ENCODE measurements at regions not wholly inside any gene's neighbourhood (a gene's known extent, or its start where the extent isn't known, plus 50 kb on each side); places are given as distances from the start of the nearest gene placed in this dataset.

- TF ChIP-seq CTCF (IDR thresholded peaks at IDR 0.05; ENCODE audit: low read depth, low read length, missing input control) (no peak), JUND (IDR thresholded peaks at IDR 0.05) (no peak), GABPA (IDR thresholded peaks at IDR 0.05 in 1 of 2, conservative IDR thresholded peaks at IDR 0.05 in 1 of 2) (no peak), EGR1 (IDR thresholded peaks at IDR 0.05; ENCODE audit: low read depth in 2 of 2) (no peak), RXRA (IDR thresholded peaks at IDR 0.05) (no peak)
- TF ChIP-seq, protein P1, sequence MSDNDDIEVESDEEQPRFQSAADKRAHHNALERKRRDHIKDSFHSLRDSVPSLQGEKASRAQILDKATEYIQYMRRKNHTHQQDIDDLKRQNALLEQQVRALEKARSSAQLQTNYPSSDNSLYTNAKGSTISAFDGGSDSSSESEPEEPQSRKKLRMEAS (IDR thresholded peaks at IDR 0.05): no peak
- 91% methylated on average over 9 of the region's 9 CpGs for WGBS
- H3K27me3 ChIP-seq (ENCODE audit: control insufficient read depth in 4 of 4, insufficient read depth in 4 of 4, low read length in 3 of 4): no peaks in the 10 kb centered on the region
- H3K4me1 ChIP-seq (ENCODE audit: control insufficient read depth in 4 of 4, insufficient read depth in 4 of 4, low read length in 3 of 4): peaks cover 0 to 4% (median 2%) of the 10 kb centered on the region in 4 donors
- no peaks in the 10 kb centered on the region for H3K9me3 ChIP-seq (ENCODE audit: control insufficient read depth in 4 of 4, low read length in 3 of 4)
- no peaks in the 10 kb centered on the region for H3K36me3 ChIP-seq (ENCODE audit: control insufficient read depth in 4 of 4, insufficient read depth in 3 of 4, low read depth in 1 of 4, low read length in 3 of 4)
- no peak overlapping the region for H3K9ac ChIP-seq (ENCODE audit: low read depth in 1 of 2, low read length in 2 of 2)
- no peak for DNase-seq (ENCODE audit: low spot score)
- H3K4me3 ChIP-seq (ENCODE audit: low read depth in 1 of 3, low read length in 3 of 3): no peak overlapping the region
- no peak overlapping the region for H3K27ac ChIP-seq (ENCODE audit: low read depth in 1 of 2, low read length in 2 of 2)
Observed at GRCh38 chr3:141682921-141683320, 55.2 kb upstream of the RNF7 start.

DNA sequence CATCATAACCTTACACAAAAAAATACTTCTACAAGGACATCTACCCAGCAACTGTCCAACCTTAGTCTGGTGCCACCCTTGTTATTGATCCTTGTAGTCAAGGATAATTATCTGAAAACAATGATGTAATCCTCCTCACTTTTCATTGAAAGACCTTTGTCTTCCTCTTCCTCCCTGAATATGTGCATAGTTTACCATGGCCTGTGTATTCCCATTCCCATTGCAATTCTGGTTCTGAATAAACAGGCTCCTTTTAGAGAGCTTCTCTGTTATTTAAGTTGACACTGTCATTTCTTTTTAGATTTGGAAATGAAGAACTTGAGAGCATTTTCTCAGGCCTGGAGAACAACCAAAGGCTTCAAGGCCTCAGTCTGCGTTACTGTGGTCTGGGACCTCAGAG is 53.3 kb upstream of the RNF7 start:
- Histone ChIP-seq H3K9me3 (ENCODE audit: control insufficient read depth in 4 of 4, low read length in 3 of 4) (no peaks in the 10 kb centered on the region), H3K36me3 (ENCODE audit: control insufficient read depth in 4 of 4, insufficient read depth in 3 of 4, low read depth in 1 of 4, low read length in 3 of 4) (no peaks in the 10 kb centered on the region), H3K4me1 (ENCODE audit: control insufficient read depth in 4 of 4, insufficient read depth in 4 of 4, low read length in 3 of 4) (peaks cover 0 to 4% (median 2%) of the 10 kb centered on the region in 4 donors), H3K27me3 (ENCODE audit: control insufficient read depth in 4 of 4, insufficient read depth in 4 of 4, low read length in 3 of 4) (no peaks in the 10 kb centered on the region), H3K27ac (ENCODE audit: low read depth in 1 of 2, low read length in 2 of 2) (no peak overlapping the region), H3K9ac (ENCODE audit: low read depth in 1 of 2, low read length in 2 of 2) (no peak overlapping the region), H3K4me3 (ENCODE audit: low read depth in 1 of 3, low read length in 3 of 3) (no peak overlapping the region)
- 98% methylated on average over 1 of the region's 1 CpG for WGBS
- TF ChIP-seq ZBTB33 (IDR thresholded peaks at IDR 0.05) (no peak), HNF4G (IDR thresholded peaks at IDR 0.05) (no peak), FOXA2 (IDR thresholded peaks at IDR 0.05) (no peak), GABPA (IDR thresholded peaks at IDR 0.05 in 1 of 2, conservative IDR thresholded peaks at IDR 0.05 in 1 of 2) (no peak), HNF4A (conservative IDR thresholded peaks at IDR 0.05) (no peak), JUND (IDR thresholded peaks at IDR 0.05) (no peak), NR2F2 (IDR thresholded peaks at IDR 0.05) (no peak), YY1 (IDR thresholded peaks at IDR 0.05) (no peak), CTCF (IDR thresholded peaks at IDR 0.05; ENCODE audit: low read depth, low read length, missing input control) (no peak), REST (IDR thresholded peaks at IDR 0.05) (no peak), SP1 (IDR thresholded peaks at IDR 0.05) (no peak), RAD21 (IDR thresholded peaks at IDR 0.05) (no peak), TAF1 (conservative IDR thresholded peaks at IDR 0.05) (no peak), RXRA (IDR thresholded peaks at IDR 0.05) (no peak)
- TF ChIP-seq, protein P2, sequence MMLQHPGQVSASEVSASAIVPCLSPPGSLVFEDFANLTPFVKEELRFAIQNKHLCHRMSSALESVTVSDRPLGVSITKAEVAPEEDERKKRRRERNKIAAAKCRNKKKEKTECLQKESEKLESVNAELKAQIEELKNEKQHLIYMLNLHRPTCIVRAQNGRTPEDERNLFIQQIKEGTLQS (IDR thresholded peaks at IDR 0.05): no peak
- DNase-seq (ENCODE audit: low spot score): no peak

Data from liver (tissue), 8 donors.